ENCODE measurements at regions not wholly inside any gene's neighbourhood (a gene's known extent, or its start where the extent isn't known, plus 50 kb on each side); places are given as distances from the start of the nearest gene placed in this dataset.

DNA sequence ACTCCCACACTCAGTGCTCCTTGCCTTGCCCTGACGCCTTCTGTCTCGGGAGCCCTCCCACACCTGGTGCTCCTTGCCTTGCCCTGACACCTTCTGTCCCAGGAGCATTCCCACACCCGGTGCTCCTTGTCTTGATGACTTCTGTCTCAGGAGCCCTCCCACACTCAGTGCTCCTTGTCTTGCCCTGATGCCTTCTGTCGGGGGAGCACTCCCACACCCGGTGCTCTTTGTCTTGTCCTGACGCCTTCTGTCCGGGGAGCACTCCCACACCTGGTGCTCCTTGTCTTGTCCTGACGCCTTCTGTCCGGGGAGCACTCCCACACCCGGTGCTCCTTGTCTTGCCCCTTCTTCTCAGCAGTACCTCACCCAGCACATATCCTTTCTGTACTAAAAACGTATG is 207.2 kb upstream of the ADARB2 start:
- Histone ChIP-seq H3K4me1 (no peaks in the 10 kb centered on the region), H3K27ac (replicated peaks) (no peak overlapping the region), H3K27me3 (ENCODE audit: low read depth) (peaks cover 10% of the 10 kb centered on the region), H3K4me3 (no peak overlapping the region), H3K36me3 (no peaks in the 10 kb centered on the region), H3K9me3 (replicated peaks) (peaks cover under 1% of the 10 kb centered on the region)
- DNase-seq: no peak
- intact Hi-C loops (cut with micrococcal nuclease): no loop called here
- TF ChIP-seq CTCF (IDR thresholded peaks at IDR 0.05; ENCODE audit: borderline replicate concordance): no peak

DNA sequence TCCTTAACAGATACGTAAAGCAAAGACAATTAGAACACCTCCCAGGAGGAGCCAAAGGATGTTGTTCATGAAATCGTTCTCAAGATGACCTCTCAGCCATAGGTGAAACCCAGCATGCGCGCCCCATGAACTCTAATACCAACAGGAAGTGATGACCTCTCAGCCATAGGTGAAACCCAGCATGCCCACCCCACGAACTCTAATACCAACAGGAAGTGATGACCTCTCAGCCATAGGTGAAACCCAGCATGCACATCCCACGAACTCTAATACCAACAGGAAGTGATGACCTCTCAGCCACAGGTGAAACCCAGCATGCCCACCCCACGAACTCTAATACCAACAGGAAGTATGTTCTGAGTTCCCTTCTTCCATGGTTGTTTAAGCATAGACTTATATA is 205.2 kb upstream of the ADARB2 start:
- intact Hi-C loops (cut with micrococcal nuclease): no loop called here
- TF ChIP-seq CTCF (IDR thresholded peaks at IDR 0.05; ENCODE audit: borderline replicate concordance): no peak
- no peaks in the 10 kb centered on the region for H3K4me1 ChIP-seq
- no peaks in the 10 kb centered on the region for H3K36me3 ChIP-seq
- H3K4me3 ChIP-seq: no peak overlapping the region
- H3K27ac ChIP-seq (replicated peaks): no peak overlapping the region
- H3K9me3 ChIP-seq (replicated peaks): peaks cover 4% of the 10 kb centered on the region
- H3K27me3 ChIP-seq (ENCODE audit: low read depth): peaks cover 10% of the 10 kb centered on the region
- no peak for DNase-seq

GRCh38 chr10:1939016-1939415 is 201.7 kb upstream of the ADARB2 start:
- intact Hi-C loops (cut with micrococcal nuclease): no loop called here

GRCh38 chr10:1938317-1938716 is 201.0 kb upstream of the ADARB2 start:
- Histone ChIP-seq H3K27ac (replicated peaks) (no peak overlapping the region), H3K4me3 (no peak overlapping the region), H3K27me3 (ENCODE audit: low read depth) (peaks cover 2% of the 10 kb centered on the region), H3K4me1 (no peaks in the 10 kb centered on the region), H3K9me3 (replicated peaks) (peaks cover 4% of the 10 kb centered on the region), H3K36me3 (no peaks in the 10 kb centered on the region)
- intact Hi-C loops (cut with micrococcal nuclease): no loop called here
- TF ChIP-seq CTCF (IDR thresholded peaks at IDR 0.05; ENCODE audit: borderline replicate concordance): no peak
- no peak for DNase-seq

More at GRCh38 chr10:1939016-1939415, 201.7 kb upstream of the ADARB2 start:
- Histone ChIP-seq H3K9me3 (replicated peaks) (peaks cover 4% of the 10 kb centered on the region), H3K4me1 (no peaks in the 10 kb centered on the region), H3K36me3 (no peaks in the 10 kb centered on the region), H3K27ac (replicated peaks) (no peak overlapping the region), H3K27me3 (ENCODE audit: low read depth) (no peaks in the 10 kb centered on the region), H3K4me3 (no peak overlapping the region)
- no peak for TF ChIP-seq CTCF (IDR thresholded peaks at IDR 0.05; ENCODE audit: borderline replicate concordance)
- DNase-seq: no peak

DNA sequence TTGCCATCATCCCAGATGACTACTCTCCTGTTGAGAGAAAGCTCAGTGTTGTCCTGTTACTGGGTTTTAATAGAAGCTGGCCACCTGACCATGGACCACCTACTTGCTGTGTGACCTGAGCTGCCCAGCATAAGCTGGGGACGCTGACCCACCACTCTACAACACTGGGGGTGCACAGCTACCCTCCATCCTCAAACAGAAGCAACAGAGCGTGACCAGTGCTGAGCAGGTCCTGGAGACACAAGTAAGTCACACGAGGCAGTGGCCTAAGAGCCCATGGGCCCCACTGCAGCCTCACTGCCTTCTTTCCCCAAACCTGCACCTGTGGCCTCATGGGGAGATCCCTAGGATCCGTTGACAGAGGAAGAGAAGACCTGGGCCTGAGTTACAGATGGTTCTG is 198.6 kb upstream of the ADARB2 start:
- Histone ChIP-seq H3K9me3 (replicated peaks) (peaks cover 4% of the 10 kb centered on the region), H3K27me3 (ENCODE audit: low read depth) (peaks cover 21% of the 10 kb centered on the region), H3K27ac (replicated peaks) (no peak overlapping the region), H3K36me3 (no peaks in the 10 kb centered on the region), H3K4me3 (no peak overlapping the region), H3K4me1 (no peaks in the 10 kb centered on the region)
- intact Hi-C loops (cut with micrococcal nuclease): no loop called here
- no peak for TF ChIP-seq CTCF (IDR thresholded peaks at IDR 0.05; ENCODE audit: borderline replicate concordance)
- DNase-seq: no peak

GRCh38 chr10:1933215-1933614 is 195.9 kb upstream of the ADARB2 start:
- no peaks in the 10 kb centered on the region for H3K9me3 ChIP-seq (replicated peaks)
- TF ChIP-seq CTCF (IDR thresholded peaks at IDR 0.05; ENCODE audit: borderline replicate concordance): no peak
- no peak for DNase-seq
- no peak overlapping the region for H3K27ac ChIP-seq (replicated peaks)
- no peaks in the 10 kb centered on the region for H3K36me3 ChIP-seq
- peaks cover 21% of the 10 kb centered on the region for H3K27me3 ChIP-seq (ENCODE audit: low read depth)
- H3K4me3 ChIP-seq: no peak overlapping the region
- no peaks in the 10 kb centered on the region for H3K4me1 ChIP-seq
- intact Hi-C loops (cut with micrococcal nuclease): no loop called here

All from left ventricle myocardium inferior (tissue), 1 donor.